Stomach (tissue), 8 donors: ENCODE measurements at regions not wholly inside any gene's neighbourhood (a gene's known extent, or its start where the extent isn't known, plus 50 kb on each side); places are given as distances from the start of the nearest gene placed in this dataset.

Experiments used
- DNase-seq, 2 donors: peaks; one replicate each; pipeline versions ENCODE4 v3.0.0 to v3.0.0-alpha.2; 2013 to 2019
- H3K27ac ChIP-seq, 5 donors: fragments of 200-600 bp in 4 of 5; sonication (generic) in 4 of 5; one replicate each; pipeline ENCODE4 v1.5.1; 2013 to 2019; ENCODE audit warnings: mild to moderate bottlenecking in 1 of 5, moderate library complexity in 1 of 5
- H3K27me3 ChIP-seq, 3 donors: fragments of 200-600 bp; sonication (generic); one replicate each; pipeline ENCODE4 v1.5.1; 2017 to 2019; ENCODE audit warnings: mixed run types in 1 of 3
- H3K36me3 ChIP-seq, 4 donors: fragments of 200-600 bp; sonication (generic); 1 replicate in 3 of 4; 2 replicates in 1 of 4; pipeline ENCODE4 v1.5.1; 2016 to 2019
- H3K4me1 ChIP-seq, 4 donors: fragments of 200-600 bp; sonication (generic); one replicate each; pipeline ENCODE4 v1.5.1; 2016 to 2019
- H3K4me3 ChIP-seq, 4 donors: fragments of 200-600 bp; sonication (generic) in 3 of 4; one replicate each; pipeline ENCODE4 v1.5.1; 2016 to 2019; ENCODE audit warnings: mild to moderate bottlenecking in 1 of 4
- H3K9me3 ChIP-seq, 4 donors: fragments of 200-600 bp; sonication (generic); one replicate each; pipeline ENCODE4 v1.5.1; 2016 to 2019
- EP300 ChIP-seq: sonication (generic); formaldehyde crosslinking; IDR thresholded peaks from one replicate; pipeline ENCODE4 v1.6.1; 2017; ENCODE audit warnings: antibody characterized with exemption
- POLR2A ChIP-seq, 4 donors: fragments of 450-650 bp; IDR thresholded peaks; one replicate each; pipeline ENCODE4 v1.6.1; 2016; ENCODE audit warnings: antibody characterized with exemption in 4 of 4, control low read depth in 2 of 4, mild to moderate bottlenecking in 1 of 4, moderate library complexity in 1 of 4
- POLR2AphosphoS5 ChIP-seq, 3 donors: sonication (generic); formaldehyde crosslinking; IDR thresholded peaks; one replicate each; pipeline ENCODE4 v1.6.1; 2016; ENCODE audit warnings: antibody characterized with exemption in 3 of 3
- WGBS, 5 donors: extraction: QIAGEN DNeasy Blood & Tissue Kit in 3 of 5; methylation state at CpG; one replicate each; pipeline versions ENCODE4 v1.1.5 to v1.1.7; 2013 to 2018; 5-methylcytosine and 5-hydroxymethylcytosine counted together
- intact Hi-C: fragments of 100-400 bp; cut with DNase I; formaldehyde crosslinking; loops from one replicate; pipeline ENCODE4 v1.15.1; 2023; ENCODE audit warnings: low total_unique reads
- TF ChIP-seq, protein P1 (sequence below), 7 experiments: fragments of 450-650 bp in 4 of 7; fragments of 200-600 bp in 3 of 7; sonication (generic) in 3 of 7; IDR thresholded peaks; one replicate each; pipeline ENCODE4 v1.5.1; 2016 to 2019; ENCODE audit warnings: antibody characterized with exemption in 7 of 7, control low read depth in 2 of 7, mild to moderate bottlenecking in 1 of 7
- donor health status: healthy with polysubstance abuse.
- donor health status: Bipolar disorder and iron deficiency.
- donor health status: healthy.

DNA sequence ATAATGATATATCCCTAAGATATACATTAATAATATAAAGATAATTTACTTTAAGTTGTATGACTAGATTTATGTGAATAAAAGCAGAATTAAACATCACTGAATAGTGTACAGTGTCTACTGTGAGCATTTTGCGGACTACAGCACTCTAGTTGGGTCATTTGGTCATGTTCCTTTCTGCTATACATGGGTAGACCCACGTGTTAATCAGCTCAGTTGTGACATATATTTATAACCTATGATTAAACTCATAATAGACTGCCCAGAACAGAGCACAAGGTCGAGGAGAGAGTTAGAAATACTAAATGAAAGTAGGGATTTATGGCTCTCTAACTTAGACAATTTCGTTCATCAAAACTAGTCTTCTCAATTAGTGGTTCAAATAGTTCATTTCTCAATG is 852.7 kb downstream of the EPHA7 start:
- DNase-seq, result no peak
- no peaks in the 10 kb centered on the region for H3K9me3 ChIP-seq
- no peak overlapping the region for H3K4me3 ChIP-seq
- no peaks in the 10 kb centered on the region for H3K36me3 ChIP-seq
- H3K27me3 ChIP-seq, result no peaks in the 10 kb centered on the region
- WGBS, 5 donors, result 38 to 58% (median 50%) methylated on average over 4 of the region's 4 CpGs
- H3K27ac ChIP-seq, result no peak overlapping the region
- intact Hi-C loops, result no loop called here
- no peaks in the 10 kb centered on the region for H3K4me1 ChIP-seq
- TF ChIP-seq, protein P1, sequence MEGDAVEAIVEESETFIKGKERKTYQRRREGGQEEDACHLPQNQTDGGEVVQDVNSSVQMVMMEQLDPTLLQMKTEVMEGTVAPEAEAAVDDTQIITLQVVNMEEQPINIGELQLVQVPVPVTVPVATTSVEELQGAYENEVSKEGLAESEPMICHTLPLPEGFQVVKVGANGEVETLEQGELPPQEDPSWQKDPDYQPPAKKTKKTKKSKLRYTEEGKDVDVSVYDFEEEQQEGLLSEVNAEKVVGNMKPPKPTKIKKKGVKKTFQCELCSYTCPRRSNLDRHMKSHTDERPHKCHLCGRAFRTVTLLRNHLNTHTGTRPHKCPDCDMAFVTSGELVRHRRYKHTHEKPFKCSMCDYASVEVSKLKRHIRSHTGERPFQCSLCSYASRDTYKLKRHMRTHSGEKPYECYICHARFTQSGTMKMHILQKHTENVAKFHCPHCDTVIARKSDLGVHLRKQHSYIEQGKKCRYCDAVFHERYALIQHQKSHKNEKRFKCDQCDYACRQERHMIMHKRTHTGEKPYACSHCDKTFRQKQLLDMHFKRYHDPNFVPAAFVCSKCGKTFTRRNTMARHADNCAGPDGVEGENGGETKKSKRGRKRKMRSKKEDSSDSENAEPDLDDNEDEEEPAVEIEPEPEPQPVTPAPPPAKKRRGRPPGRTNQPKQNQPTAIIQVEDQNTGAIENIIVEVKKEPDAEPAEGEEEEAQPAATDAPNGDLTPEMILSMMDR (IDR thresholded peaks at IDR 0.05), result no peak
- TF ChIP-seq EP300, result no peak
- no peak for TF ChIP-seq POLR2AphosphoS5 (IDR thresholded peaks at IDR 0.05)
- TF ChIP-seq POLR2A (IDR thresholded peaks at IDR 0.05), result no peak

DNA sequence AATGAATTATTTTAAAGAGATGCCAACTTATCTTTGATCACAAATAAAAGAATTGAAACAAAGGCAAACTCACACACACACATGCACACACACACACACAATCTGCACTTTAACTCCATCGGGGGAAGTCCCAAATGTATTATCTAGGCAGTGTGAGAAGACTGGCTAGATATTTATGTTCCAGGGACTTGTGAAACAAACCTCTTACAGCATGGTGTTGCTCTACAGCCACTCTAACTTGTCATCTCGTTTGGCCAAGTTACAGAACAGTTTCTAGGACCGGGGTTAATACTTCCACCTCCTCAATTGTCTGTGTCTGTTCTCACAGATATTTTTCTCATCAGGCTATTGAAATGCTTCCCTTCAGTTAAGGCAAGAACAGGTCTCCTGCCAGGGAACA is 855.0 kb downstream of the EPHA7 start:
- intact Hi-C loops, result no loop called here
- Histone ChIP-seq H3K9me3 (no peaks in the 10 kb centered on the region), H3K4me1 (no peaks in the 10 kb centered on the region), H3K4me3 (no peak overlapping the region), H3K27ac (no peak overlapping the region), H3K27me3 (no peaks in the 10 kb centered on the region), H3K36me3 (no peaks in the 10 kb centered on the region)
- TF ChIP-seq POLR2AphosphoS5 (IDR thresholded peaks at IDR 0.05), result no peak
- TF ChIP-seq POLR2A (IDR thresholded peaks at IDR 0.05), result no peak
- TF ChIP-seq EP300, result no peak
- TF ChIP-seq, protein P1 (IDR thresholded peaks at IDR 0.05), result no peak
- DNase-seq, result no peak
- 67 to 81% (median 74%) methylated on average over 3 of the region's 3 CpGs for WGBS, 5 donors

DNA sequence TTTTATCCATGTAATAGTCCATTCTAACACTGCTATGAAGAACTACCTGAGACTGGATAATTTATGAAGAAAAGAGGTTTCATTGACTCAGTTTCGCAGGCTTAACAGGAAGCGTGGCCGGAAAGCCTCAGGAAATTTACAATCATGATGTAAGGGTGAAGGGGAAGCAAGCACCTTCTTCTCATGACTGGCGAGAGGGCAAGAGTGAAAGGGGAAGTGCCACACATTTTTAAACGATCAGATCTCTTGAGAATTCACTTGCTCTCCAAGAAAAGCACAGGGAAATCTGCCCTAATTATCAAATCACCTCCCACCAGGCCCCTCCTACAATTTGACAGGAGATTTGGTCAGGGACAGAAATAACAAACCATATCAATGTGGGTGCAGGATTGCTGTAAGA is 859.7 kb downstream of the EPHA7 start:
- intact Hi-C loops, result no loop called here
- TF ChIP-seq EP300 (no peak), POLR2A (IDR thresholded peaks at IDR 0.05) (no peak), POLR2AphosphoS5 (IDR thresholded peaks at IDR 0.05) (no peak)
- TF ChIP-seq, protein P1 (IDR thresholded peaks at IDR 0.05), result no peak
- Histone ChIP-seq H3K27me3 (no peaks in the 10 kb centered on the region), H3K9me3 (no peaks in the 10 kb centered on the region), H3K27ac (no peak overlapping the region), H3K4me3 (no peak overlapping the region), H3K36me3 (no peaks in the 10 kb centered on the region), H3K4me1 (no peaks in the 10 kb centered on the region)
- 41 to 45% (median 43%) methylated on average over 5 of the region's 5 CpGs for WGBS, 5 donors
- DNase-seq, result no peak

DNA sequence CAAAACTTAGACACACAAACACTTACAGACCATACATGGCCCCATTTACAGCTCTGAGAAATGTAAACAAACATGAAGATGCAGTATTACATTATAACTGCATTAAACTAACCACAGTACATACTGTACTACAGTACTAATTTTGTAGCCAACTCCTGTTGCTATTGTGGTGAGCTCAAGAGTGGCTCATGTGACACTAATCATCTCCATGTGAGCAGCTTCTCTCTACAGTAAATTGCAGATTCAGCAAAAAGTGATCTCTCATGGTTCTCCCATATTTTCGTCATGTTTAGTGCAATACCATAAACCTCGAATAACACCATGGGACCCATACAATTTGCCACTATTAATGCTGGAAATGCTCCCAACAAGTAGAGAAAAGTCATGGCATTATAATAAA is 860.4 kb downstream of the EPHA7 start:
- intact Hi-C loops, result no loop called here
- 81 to 88% (median 84%) methylated on average over 2 of the region's 2 CpGs for WGBS, 5 donors

More for the DNA sequence above, 860.4 kb downstream of the EPHA7 start:
- Histone ChIP-seq H3K27ac (no peak overlapping the region), H3K4me1 (no peaks in the 10 kb centered on the region), H3K36me3 (no peaks in the 10 kb centered on the region), H3K9me3 (no peaks in the 10 kb centered on the region), H3K27me3 (no peaks in the 10 kb centered on the region), H3K4me3 (no peak overlapping the region)
- no peak for DNase-seq
- no peak for TF ChIP-seq EP300
- TF ChIP-seq, protein P1 (IDR thresholded peaks at IDR 0.05), result no peak
- TF ChIP-seq POLR2AphosphoS5 (IDR thresholded peaks at IDR 0.05), result no peak
- no peak for TF ChIP-seq POLR2A (IDR thresholded peaks at IDR 0.05)
